ENCODE measurements at regions not wholly inside any gene's neighbourhood (a gene's known extent, or its start where the extent isn't known, plus 50 kb on each side); places are given as distances from the start of the nearest gene placed in this dataset.
"Not testable (repeated sequence)": the region's sequence is repeated elsewhere in the genome, so short reads cannot be mapped to it uniquely, and the experiment has no call there.

- not testable (repeated sequence) for DNase-seq
These were observed 173.7 kb downstream of the LRRC70 start for GRCh38 chr5:62752056-62752997.

- no peak for DNase-seq
These were observed 163.6 kb downstream of the LRRC70 start for GRCh38 chr5:62742207-62742606.

- DNase-seq, result no peak
These were observed 163.1 kb downstream of the LRRC70 start for GRCh38 chr5:62741761-62742160.

- no peak for DNase-seq
These were observed 159.1 kb downstream of the LRRC70 start for GRCh38 chr5:62737766-62738165.

- DNase-seq, result no peak
These were observed 154.1 kb downstream of the LRRC70 start for GRCh38 chr5:62732677-62733121.

GRCh38 chr5:62731022-62731421 lies 152.4 kb downstream of the LRRC70 start:
- no peak for DNase-seq

- no peak for DNase-seq
These were observed 151.1 kb downstream of the LRRC70 start for GRCh38 chr5:62729675-62730074.

GRCh38 chr5:62727861-62728260 lies 149.2 kb downstream of the LRRC70 start:
- DNase-seq, result no peak

GRCh38 chr5:62727184-62727583 lies 148.6 kb downstream of the LRRC70 start:
- no peak for DNase-seq

- no peak for DNase-seq
These were observed 143.7 kb downstream of the LRRC70 start for GRCh38 chr5:62722360-62722759.

GRCh38 chr5:62720031-62720441 lies 141.4 kb downstream of the LRRC70 start:
- DNase-seq, result no peak

- no peak for DNase-seq
These were observed 140.6 kb downstream of the LRRC70 start for GRCh38 chr5:62719061-62719720.

- no peak for DNase-seq
These were observed 139.7 kb downstream of the LRRC70 start for GRCh38 chr5:62718324-62718723.

- DNase-seq, result no peak
These were observed 138.8 kb downstream of the LRRC70 start for GRCh38 chr5:62717301-62717933.

- no peak for DNase-seq
These were observed 135.7 kb downstream of the LRRC70 start for GRCh38 chr5:62714296-62714695.

- no peak for DNase-seq
These were observed 130.1 kb downstream of the LRRC70 start for GRCh38 chr5:62708481-62709325.

- DNase-seq, result no peak
These were observed 128.9 kb downstream of the LRRC70 start for GRCh38 chr5:62707563-62707962.

- DNase-seq, result no peak
These were observed 128.5 kb downstream of the LRRC70 start for GRCh38 chr5:62707131-62707530.

GRCh38 chr5:62705022-62705421 lies 126.4 kb downstream of the LRRC70 start:
- DNase-seq, result no peak

GRCh38 chr5:62702126-62702525 lies 123.5 kb downstream of the LRRC70 start:
- DNase-seq, result no peak

GRCh38 chr5:62701036-62701435 lies 122.4 kb downstream of the LRRC70 start:
- DNase-seq, result no peak

GRCh38 chr5:62698756-62699155 lies 120.1 kb downstream of the LRRC70 start:
- no peak for DNase-seq

- no peak for DNase-seq
These were observed 116.7 kb downstream of the LRRC70 start for GRCh38 chr5:62695274-62695673.

All from NCI-H1436 treated with DMSO at 0.1 percent for 48 hours (cell line).